A673 (cell line): ENCODE measurements at regions not wholly inside any gene's neighbourhood (a gene's known extent, or its start where the extent isn't known, plus 50 kb on each side); places are given as distances from the start of the nearest gene placed in this dataset.

ENCODE experiments used
- CTCF ChIP-seq: fragments of 300-800, 200-600 bp; sonication (generic); conservative IDR thresholded peaks from 2 replicates; pipeline ENCODE4 v1.5.1; 2017; ENCODE audit warnings: low read depth, mild to moderate bottlenecking, antibody characterized with exemption, low read length, moderate library complexity, mixed read lengths
- EZH2 ChIP-seq: fragments of 200-600 bp; sonication (generic); IDR thresholded peaks from 2 replicates; pipeline ENCODE4 v1.6.1; 2017; ENCODE audit warnings: borderline replicate concordance, low read depth, mild to moderate bottlenecking, mixed read lengths, antibody characterized with exemption, low read length; ENCODE audit not compliant: poor library complexity, severe bottlenecking

GRCh38 chr1:221965252-221965651 lies 223.4 kb upstream of the DUSP10 start:
- TF ChIP-seq EZH2: no peak
- no peak for TF ChIP-seq CTCF
